Cardiac fibroblast (primary cell): ENCODE measurements at regions not wholly inside any gene's neighbourhood (a gene's known extent, or its start where the extent isn't known, plus 50 kb on each side); places are given as distances from the start of the nearest gene placed in this dataset.

Experiments used
- DNase-seq, 2 donors: peaks; one replicate each; pipeline versions ENCODE4 v3.0.0 to v3.0.0-alpha.2; 2010; ENCODE audit warnings: low read depth in 2 of 2
- H3K4me3 ChIP-seq, 2 donors: replicated peaks in 1 of 2; 1 replicate in 1 of 2; 2 replicates in 1 of 2; pipeline ENCODE4 v1.5.1; 2011; ENCODE audit warnings: low read depth in 2 of 2, low read length in 2 of 2, mild to moderate bottlenecking in 2 of 2, moderate library complexity in 1 of 2
- TF ChIP-seq, protein P1 (sequence below): IDR thresholded peaks from one replicate; pipeline ENCODE4 v1.5.1; 2011; ENCODE audit warnings: low read depth, mild to moderate bottlenecking, low read length, inconsistent platforms

DNA sequence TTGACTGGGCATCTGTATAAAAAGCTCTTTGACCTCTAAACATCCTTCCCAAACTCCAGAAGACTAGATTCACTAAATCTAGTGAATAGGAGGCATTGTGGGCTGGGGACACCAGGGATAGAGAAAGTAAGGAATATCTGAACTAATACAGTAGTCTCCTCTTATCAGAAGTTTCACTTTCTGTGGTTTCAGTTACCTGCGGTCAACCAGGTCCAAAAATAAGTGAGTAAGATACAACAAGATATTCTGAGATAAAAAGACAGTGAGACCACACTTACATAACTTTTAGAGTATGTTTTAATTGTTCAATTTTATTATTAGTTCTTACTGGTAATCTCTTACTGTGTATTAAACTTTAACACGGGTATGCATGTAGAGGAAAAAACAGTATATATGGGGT, 376.5 kb downstream of the HNRNPD start:
- no peak for DNase-seq
- no peak overlapping the region for H3K4me3 ChIP-seq
- TF ChIP-seq, protein P1, sequence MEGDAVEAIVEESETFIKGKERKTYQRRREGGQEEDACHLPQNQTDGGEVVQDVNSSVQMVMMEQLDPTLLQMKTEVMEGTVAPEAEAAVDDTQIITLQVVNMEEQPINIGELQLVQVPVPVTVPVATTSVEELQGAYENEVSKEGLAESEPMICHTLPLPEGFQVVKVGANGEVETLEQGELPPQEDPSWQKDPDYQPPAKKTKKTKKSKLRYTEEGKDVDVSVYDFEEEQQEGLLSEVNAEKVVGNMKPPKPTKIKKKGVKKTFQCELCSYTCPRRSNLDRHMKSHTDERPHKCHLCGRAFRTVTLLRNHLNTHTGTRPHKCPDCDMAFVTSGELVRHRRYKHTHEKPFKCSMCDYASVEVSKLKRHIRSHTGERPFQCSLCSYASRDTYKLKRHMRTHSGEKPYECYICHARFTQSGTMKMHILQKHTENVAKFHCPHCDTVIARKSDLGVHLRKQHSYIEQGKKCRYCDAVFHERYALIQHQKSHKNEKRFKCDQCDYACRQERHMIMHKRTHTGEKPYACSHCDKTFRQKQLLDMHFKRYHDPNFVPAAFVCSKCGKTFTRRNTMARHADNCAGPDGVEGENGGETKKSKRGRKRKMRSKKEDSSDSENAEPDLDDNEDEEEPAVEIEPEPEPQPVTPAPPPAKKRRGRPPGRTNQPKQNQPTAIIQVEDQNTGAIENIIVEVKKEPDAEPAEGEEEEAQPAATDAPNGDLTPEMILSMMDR, result no peak

DNA sequence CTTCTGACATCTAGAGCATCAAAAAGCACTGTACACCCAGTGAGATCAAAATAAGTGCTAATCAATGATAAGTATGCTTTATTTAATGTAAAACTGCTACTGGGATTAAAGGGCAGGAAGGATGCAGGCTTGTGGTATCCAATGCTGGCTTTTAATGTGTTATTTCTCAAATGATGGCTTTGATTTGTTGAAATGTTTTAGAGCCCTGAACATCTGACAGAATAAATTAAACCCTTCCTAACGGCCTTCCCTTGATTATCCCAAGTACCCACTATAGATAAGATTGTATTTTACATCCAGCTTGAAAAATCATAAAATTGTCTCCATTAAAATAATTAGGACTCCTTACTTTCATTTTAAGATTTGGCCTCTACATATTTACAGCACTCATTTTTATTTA, 382.9 kb downstream of the HNRNPD start:
- no peak for DNase-seq
- TF ChIP-seq, protein P1, result no peak
- H3K4me3 ChIP-seq, result no peak overlapping the region

DNA sequence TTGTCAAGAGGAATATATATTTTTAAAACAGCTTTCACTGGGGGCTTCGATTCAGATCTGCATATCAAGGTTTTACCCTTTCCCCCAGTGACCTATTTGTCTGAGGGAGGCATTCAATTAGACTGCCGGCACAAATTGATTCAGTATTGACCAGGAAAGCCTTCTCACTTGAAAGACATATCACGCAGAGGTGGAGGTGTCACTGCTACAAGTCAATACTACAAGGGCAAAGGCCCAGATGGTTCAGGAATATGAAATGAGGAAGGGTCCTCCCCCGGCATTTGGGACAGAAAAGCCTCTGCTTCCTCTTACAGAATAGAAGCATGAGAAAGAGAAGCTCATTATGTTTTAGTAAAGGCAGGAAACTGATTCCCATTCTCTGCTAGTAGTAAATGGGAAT, 383.6 kb downstream of the HNRNPD start:
- H3K4me3 ChIP-seq, result no peak overlapping the region
- TF ChIP-seq, protein P1, result no peak
- no peak for DNase-seq

DNA sequence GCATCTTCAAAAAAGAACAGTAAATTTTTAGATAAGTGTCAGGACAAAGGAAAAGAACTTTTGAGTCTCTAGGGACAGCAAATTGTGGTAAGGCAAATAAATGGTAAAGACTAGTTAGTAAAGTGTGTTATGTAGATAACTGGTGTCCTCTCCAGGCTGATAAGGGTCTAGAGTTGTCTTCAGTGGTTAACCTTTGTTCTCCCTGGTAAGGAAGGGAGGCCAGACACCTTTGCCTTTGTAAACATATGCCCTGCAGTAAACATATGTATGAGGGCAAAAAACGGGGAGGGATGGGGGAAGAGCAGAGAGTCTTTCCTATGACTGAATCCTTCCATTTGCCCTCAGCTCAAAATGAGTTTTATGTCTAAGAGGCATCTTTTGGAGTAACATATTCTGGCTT, 384.6 kb downstream of the HNRNPD start:
- TF ChIP-seq, protein P1, result no peak
- H3K4me3 ChIP-seq, result no peak overlapping the region
- no peak for DNase-seq

DNA sequence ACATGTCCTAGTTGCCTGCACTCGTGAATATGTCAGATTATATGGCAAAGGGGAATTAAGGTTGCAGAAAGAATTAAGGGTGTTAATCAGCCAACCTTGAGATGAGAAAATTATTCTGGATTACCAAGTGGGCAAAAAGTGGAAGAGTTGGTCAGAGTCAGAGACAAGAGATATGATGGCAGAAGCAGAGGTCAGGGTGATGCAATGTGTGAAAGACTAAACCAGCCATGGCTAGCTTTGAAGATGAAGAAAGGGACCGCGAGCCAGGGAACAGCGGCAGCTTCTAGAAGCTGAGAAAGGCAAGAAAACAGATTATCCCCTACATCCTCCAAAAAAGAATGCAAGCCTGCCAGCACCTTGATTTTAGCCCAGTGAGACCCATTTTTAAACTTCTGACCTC, 385.6 kb downstream of the HNRNPD start:
- no peak overlapping the region for H3K4me3 ChIP-seq
- TF ChIP-seq, protein P1, result no peak
- DNase-seq, result no peak

DNA sequence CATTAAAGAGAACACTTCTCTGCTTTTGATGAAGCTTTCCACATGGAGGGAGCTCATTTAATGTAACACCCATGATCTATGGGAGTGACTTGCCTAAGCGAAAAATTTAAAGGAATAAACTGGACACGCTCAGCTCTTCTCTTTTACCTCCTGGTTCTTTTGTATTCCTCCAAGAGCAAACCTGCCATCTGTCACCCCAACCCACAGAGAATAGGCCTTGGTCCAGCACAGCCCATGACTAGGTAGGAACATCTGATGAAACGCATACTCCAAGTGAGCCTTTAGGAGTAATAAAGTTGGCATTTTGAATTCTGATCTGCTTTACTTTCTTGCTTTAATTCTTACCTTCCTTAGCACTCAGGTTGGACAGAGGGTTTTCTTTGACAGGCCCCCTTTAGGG, 389.0 kb downstream of the HNRNPD start:
- TF ChIP-seq, protein P1, result no peak
- no peak overlapping the region for H3K4me3 ChIP-seq
- DNase-seq, result no peak

DNA sequence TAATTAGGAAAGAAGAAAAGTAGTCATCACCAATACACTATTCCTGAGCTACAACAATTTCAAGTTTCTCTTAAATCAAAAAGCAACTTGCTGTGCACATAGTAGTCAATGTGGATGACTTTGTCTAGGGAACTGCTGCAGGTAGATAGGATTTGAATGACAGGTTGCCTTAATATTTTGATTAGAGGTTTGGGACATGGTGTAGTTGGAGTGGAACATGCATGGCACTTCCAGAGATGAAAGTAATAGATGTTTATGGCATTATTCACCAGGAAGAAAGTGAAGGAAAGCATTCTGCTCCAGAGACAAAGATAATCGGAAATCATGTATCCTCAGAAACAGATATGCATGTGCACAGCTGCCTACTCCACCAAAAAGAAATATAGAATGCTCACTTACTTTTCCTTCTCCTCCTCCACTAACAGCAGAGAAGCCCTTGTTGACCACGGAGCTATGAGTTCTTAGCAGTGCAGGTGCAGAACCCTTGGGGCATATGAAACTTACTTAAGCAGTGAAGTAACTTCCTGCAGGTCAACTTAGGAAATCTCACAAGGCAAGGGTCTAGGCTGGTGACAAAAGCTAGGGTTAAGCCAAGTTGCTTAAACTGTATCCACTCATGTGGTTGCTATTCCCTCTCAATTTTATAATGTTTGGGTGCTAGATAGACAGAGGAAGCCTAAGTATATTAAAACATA, 390.8 kb downstream of the HNRNPD start:
- H3K4me3 ChIP-seq, result no peak overlapping the region
- DNase-seq, result no peak
- TF ChIP-seq, protein P1, result no peak
